HepG2 (cell line): ENCODE measurements at regions not wholly inside any gene's neighbourhood (a gene's known extent, or its start where the extent isn't known, plus 50 kb on each side); places are given as distances from the start of the nearest gene placed in this dataset.

Experiments used
- ATAC-seq: fragments of 200-7000 bp; cut with Tn5 transposase; 3 replicates; pipeline ENCODE4 v1.9.1; 2020; ENCODE audit warnings: mild to moderate bottlenecking, moderate library complexity
- BruUV-seq: library from RNA; stranded (reverse); fragments of 400-500 nt; replicated peaks from 2 replicates; lab custom pipeline; 2021; lab: Mats Ljungman, UMichigan
- CTCF ChIA-PET: fragments of 300-600 bp; formaldehyde crosslinking; extraction: SDS; loops from one replicate; lab custom pipeline; 2021; ENCODE audit warnings: low total read pairs, inconsistent platforms, low intra/inter-chr PET ratio; lab: Yijun Ruan, JAX
- POLR2A ChIA-PET: fragments of 350-600 bp; sonication (Branson Sonifier 250); formaldehyde crosslinking; loops from one replicate; lab custom pipeline; 2020; ENCODE audit warnings: antibody characterized with exemption, inconsistent platforms; lab: Yijun Ruan, JAX
- DNase-seq: peaks from one replicate; pipeline ENCODE4 v3.0.0-alpha.2; 2015; ENCODE audit warnings: low spot score
- FAIRE-seq: peaks from 3 replicates; lab custom pipeline; 2011; peaks lifted over from hg19 to GRCh38; lab: Jason Lieb, UNC
- H2AFZ ChIP-seq: one replicate; pipeline ENCODE4 v1.6.1; 2011; ENCODE audit warnings: low read length, inconsistent platforms
- H3K27ac ChIP-seq: fragments of 300-600 bp; 3 replicates; pipeline ENCODE4 v1.8.0; 2011; ENCODE audit warnings: mixed run types, mild to moderate bottlenecking, mixed read lengths, low read length, inconsistent platforms; ENCODE audit not compliant: insufficient read depth; ENCODE audit errors: extremely low read length
- H3K27me3 ChIP-seq, 2 experiments: fragments of 200-600 bp in 1 of 2; 2 replicates in 1 of 2; 3 replicates in 1 of 2; pipeline versions ENCODE4 v1.6.0 to v1.8.0; 2011; ENCODE audit warnings: low read length in 2 of 2, mild to moderate bottlenecking in 2 of 2, moderate library complexity in 2 of 2, inconsistent platforms in 1 of 2; ENCODE audit not compliant: insufficient read depth in 2 of 2, control insufficient read depth in 1 of 2
- H3K36me3 ChIP-seq, 2 experiments: fragments of 200-600 bp in 1 of 2; replicated peaks in 1 of 2; 2 replicates in 1 of 2; 3 replicates in 1 of 2; pipeline versions ENCODE4 v1.5.1 to v1.8.0; 2011; ENCODE audit warnings: low read length in 2 of 2, inconsistent platforms in 1 of 2; ENCODE audit not compliant: insufficient read depth in 2 of 2, control insufficient read depth in 1 of 2
- H3K4me1 ChIP-seq: 2 replicates; pipeline ENCODE4 v1.5.1; 2012; ENCODE audit warnings: low read length, inconsistent platforms; ENCODE audit not compliant: insufficient read depth
- H3K4me2 ChIP-seq: 2 replicates; pipeline ENCODE4 v1.6.0; 2011; ENCODE audit warnings: low read depth, low read length, inconsistent platforms
- H3K4me3 ChIP-seq, 3 experiments: fragments of 200-600 bp in 1 of 3; sonication (generic), shearing (Covaris generic) in 1 of 3; replicated peaks in 1 of 3; 2 replicates each; pipeline ENCODE4 v1.5.1; 2011 to 2016; ENCODE audit warnings: low read length in 3 of 3, inconsistent platforms in 2 of 3, low read depth in 2 of 3, mild to moderate bottlenecking in 2 of 3, control low read depth in 1 of 3, mixed read lengths in 1 of 3; ENCODE audit not compliant: insufficient read depth in 1 of 3
- H3K79me2 ChIP-seq: one replicate; pipeline ENCODE4 v1.6.1; 2011; ENCODE audit warnings: low read length, inconsistent platforms; ENCODE audit not compliant: insufficient read depth
- H3K9ac ChIP-seq: 2 replicates; pipeline ENCODE4 v1.6.0; 2011; ENCODE audit warnings: mild to moderate bottlenecking, low read depth, low read length, inconsistent platforms; ENCODE audit not compliant: insufficient read depth
- H3K9me3 ChIP-seq: 2 replicates; pipeline ENCODE4 v1.5.1; 2012; ENCODE audit warnings: mild to moderate bottlenecking, low read length
- H4K20me1 ChIP-seq: 2 replicates; pipeline ENCODE4 v1.6.0; 2011; ENCODE audit warnings: inconsistent platforms, mild to moderate bottlenecking, low read length, moderate library complexity; ENCODE audit not compliant: insufficient read depth
- CAMTA2 ChIP-seq: sonication (generic); formaldehyde crosslinking; IDR thresholded peaks from 2 replicates; pipeline ENCODE4 v1.4.0; 2020; ENCODE audit warnings: mild to moderate bottlenecking, missing genetic modification reagents, borderline replicate concordance
- IRF2 ChIP-seq: IDR thresholded peaks from 2 replicates; pipeline ENCODE4 v1.6.1; 2018; ENCODE audit warnings: missing genetic modification reagents, missing compliant biosample characterization
- MEIS2 ChIP-seq: sonication (generic); formaldehyde crosslinking; IDR thresholded peaks from 2 replicates; pipeline ENCODE4 v1.9.0; 2021; ENCODE audit warnings: mild to moderate bottlenecking, missing genetic modification reagents
- MIER2 ChIP-seq: IDR thresholded peaks from 2 replicates; pipeline ENCODE4 v1.6.1; 2016; ENCODE audit warnings: missing biosample characterization, missing genetic modification reagents
- RNF2 ChIP-seq: fragments of 450-650 bp; conservative IDR thresholded peaks from 2 replicates; pipeline ENCODE4 v1.6.1; 2016; ENCODE audit warnings: low read depth
- ZNF879 ChIP-seq: sonication (generic); formaldehyde crosslinking; IDR thresholded peaks from 2 replicates; pipeline ENCODE4 v1.8.1; 2023; ENCODE audit warnings: missing genetic modification reagents
- WGBS: methylation state at CpG from one replicate; pipeline ENCODE4 v1.1.6; 2017; ENCODE audit warnings: low lambda C conversion rate; 5-methylcytosine and 5-hydroxymethylcytosine counted together
- in situ Hi-C: cut with HindIII; loops from 2 replicates; pipeline ENCODE4 v1.10.0; 2017; ENCODE audit warnings: low pct_unique_long_range_greater_than_20kb; ENCODE audit not compliant: extremely low pct_ligation_motif_present
- intact Hi-C: fragments of 100-400 bp; cut with micrococcal nuclease; formaldehyde crosslinking; loops from one replicate; pipeline ENCODE4 v1.10.0; 2022; ENCODE audit not compliant: unreplicated experiment

GRCh38 chr18:76167410-76167809 is 327.6 kb downstream of the ZNF516 start:
- Histone ChIP-seq H3K27me3 (peaks cover 1 to 51% of the 10 kb centered on the region in 2 experiments; a peak in 3 of 5 replicates), H3K36me3 (no peaks in the 10 kb centered on the region), H3K4me2 (no peak overlapping the region), H3K27ac (no peak overlapping the region), H4K20me1 (no peaks in the 10 kb centered on the region), H3K9me3 (no peaks in the 10 kb centered on the region), H3K4me1 (no peaks in the 10 kb centered on the region), H3K79me2 (no peaks in the 10 kb centered on the region), H3K4me3 (no peak overlapping the region), H2AFZ (no peak overlapping the region), H3K9ac (no peak overlapping the region)
- in situ Hi-C loops: loop anchor here (10.0 kb wide), 1 partner anchor 177 kb away; no protein-coding TSS in a partner anchor
- POLR2A ChIA-PET: no interaction called here
- intact Hi-C loops: no loop called here
- DNase-seq: no peak
- no peak for ATAC-seq
- BruUV-seq: no TSS peak
- TF ChIP-seq IRF2 (CRISPR knock-in tag) (no peak), MEIS2 (CRISPR knock-in tag) (no peak), ZNF879 (CRISPR knock-in tag) (no peak)
- FAIRE-seq: no peak
- CTCF ChIA-PET: no interaction called here
- 44% methylated on average over 5 of the region's 6 CpGs for WGBS

- no peak for FAIRE-seq
- WGBS: 21% methylated on average over 7 of the region's 7 CpGs
These were observed 332.2 kb downstream of the ZNF516 start for GRCh38 chr18:76162886-76163285.

More at GRCh38 chr18:76162886-76163285, 332.2 kb downstream of the ZNF516 start:
- H3K4me3 ChIP-seq: no peak overlapping the region
- ChIA-PET CTCF (no interaction called here), POLR2A (no interaction called here)
- peaks cover 1 to 19% of the 10 kb centered on the region in 2 experiments; a peak in 3 of 5 replicates for H3K27me3 ChIP-seq
- H2AFZ ChIP-seq: no peak overlapping the region
- in situ Hi-C loops (loop anchor here (10.0 kb wide), 1 partner anchor 182 kb away; no protein-coding TSS in a partner anchor), intact Hi-C loops (no loop called here)
- ATAC-seq (no peak), DNase-seq (no peak)
- no peaks in the 10 kb centered on the region for H4K20me1 ChIP-seq
- no peaks in the 10 kb centered on the region for H3K9me3 ChIP-seq
- H3K4me2 ChIP-seq: no peak overlapping the region
- H3K9ac ChIP-seq: no peak overlapping the region
- no peaks in the 10 kb centered on the region for H3K4me1 ChIP-seq
- H3K36me3 ChIP-seq: no peaks in the 10 kb centered on the region
- H3K27ac ChIP-seq: no peak overlapping the region
- no peaks in the 10 kb centered on the region for H3K79me2 ChIP-seq
- no peak for TF ChIP-seq MIER2
- TF ChIP-seq RNF2: no peak
- TF ChIP-seq CAMTA2 (CRISPR knock-in tag): no peak
- no TSS peak for BruUV-seq
